ENCODE measurements at regions not wholly inside any gene's neighbourhood (a gene's known extent, or its start where the extent isn't known, plus 50 kb on each side); places are given as distances from the start of the nearest gene placed in this dataset.

DNA sequence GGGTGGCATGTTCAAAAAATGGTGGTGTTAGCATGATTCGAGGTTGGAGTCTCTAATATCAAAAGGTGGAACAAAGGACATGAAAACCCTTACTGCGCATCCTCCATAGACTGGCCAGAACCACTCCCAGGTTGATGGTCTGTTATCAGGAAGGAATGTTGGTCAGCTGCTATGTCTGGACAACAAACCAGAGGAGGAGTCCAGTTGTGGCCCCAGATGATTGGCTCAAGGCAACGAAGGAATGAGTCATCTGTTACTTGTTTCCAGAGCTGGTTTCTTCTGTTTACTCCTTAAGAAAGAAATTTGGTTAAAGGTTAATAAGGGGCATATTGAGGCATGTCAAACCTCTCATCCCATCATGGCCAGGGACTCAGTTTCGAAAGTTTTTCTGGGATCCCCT, 56.8 kb upstream of the GRIA4 start:
- DNase-seq (ENCODE audit: low read depth), result peak; percentile 3

DNA sequence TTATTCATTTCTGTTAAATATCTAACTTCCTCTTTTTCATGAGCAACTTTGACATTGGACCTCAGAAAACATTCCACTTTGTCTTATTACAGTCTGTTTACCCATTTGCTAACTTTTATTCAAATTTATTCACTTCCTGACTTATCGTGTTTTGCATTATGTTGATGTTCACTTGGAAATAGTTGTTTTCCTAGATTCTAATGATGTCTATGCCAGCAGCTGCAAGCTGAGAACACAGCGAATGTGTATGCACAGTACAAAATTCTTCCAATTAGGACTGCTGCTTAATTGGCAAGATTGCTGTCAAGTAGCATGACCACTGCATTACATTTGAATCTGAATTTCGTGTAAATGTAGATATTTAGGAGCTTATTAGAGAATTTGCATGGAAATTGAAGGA, 61.5 kb upstream of the GRIA4 start:
- DNase-seq (ENCODE audit: low read depth), result no peak

GRCh38 chr11:105538588-105538987, 71.3 kb upstream of the GRIA4 start:
- no peak for DNase-seq (ENCODE audit: low read depth)

DNA sequence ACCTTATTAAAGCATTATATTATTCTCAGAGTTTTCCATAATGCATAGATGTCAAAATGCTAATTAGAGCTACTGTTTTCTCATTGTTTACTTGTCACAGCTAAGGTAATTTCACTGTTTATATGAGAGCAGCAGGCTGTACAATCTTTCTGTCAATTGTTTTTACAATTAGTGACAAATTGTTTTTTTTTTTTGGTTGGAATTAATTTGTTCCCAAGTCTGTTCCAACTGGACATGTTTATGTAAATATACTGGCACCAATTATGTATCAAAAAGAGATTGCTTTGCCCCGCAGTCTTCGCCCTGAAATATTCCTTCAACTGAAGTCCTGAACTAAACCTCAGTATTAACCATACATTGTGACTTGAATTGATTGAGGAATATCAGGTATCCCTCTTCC, 72.3 kb upstream of the GRIA4 start:
- no peak for DNase-seq (ENCODE audit: low read depth)

DNA sequence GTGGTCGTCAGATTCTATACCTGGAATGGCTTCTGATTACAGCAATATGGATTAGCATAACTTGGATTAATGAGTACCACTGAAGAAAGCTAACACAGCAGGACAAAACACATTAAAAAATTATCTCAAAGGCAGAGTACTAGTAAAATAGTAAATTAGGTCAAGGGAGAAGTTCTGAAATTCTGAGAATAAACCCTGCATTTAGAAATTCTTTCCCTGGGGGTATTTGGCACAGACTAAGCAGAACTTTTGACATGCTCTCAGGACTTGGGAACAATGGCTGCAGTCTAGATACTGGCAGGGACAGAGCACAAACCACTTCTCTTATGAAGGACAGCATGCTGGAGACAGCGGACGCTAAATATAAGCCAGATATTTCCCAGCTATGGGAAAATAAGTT, 85.6 kb upstream of the GRIA4 start:
- DNase-seq (ENCODE audit: low read depth), result no peak

- peak; percentile 28 for DNase-seq (ENCODE audit: low read depth)
Observed at GRCh38 chr11:105520706-105521345, 89.0 kb upstream of the GRIA4 start.

GRCh38 chr11:105507496-105508254, 102.2 kb upstream of the GRIA4 start:
- no peak for DNase-seq (ENCODE audit: low read depth)

DNA sequence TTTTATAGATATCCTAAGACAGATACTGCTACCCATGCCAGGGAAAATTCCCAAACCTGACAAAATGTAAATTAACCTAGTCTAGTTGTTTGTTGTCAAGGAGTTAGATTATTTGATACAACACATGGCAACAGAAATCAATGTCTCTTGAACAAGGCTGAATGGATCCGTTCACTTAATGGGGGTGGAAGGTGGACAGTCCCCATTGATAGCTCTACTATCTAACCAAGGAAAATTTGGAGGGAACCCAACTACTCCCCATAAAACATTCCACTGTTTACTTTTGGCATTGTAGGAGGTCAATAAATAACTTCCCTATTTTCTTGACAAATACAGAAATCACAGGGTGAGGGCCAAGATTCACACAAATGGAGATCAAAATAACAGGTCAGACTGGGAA, 117.9 kb upstream of the GRIA4 start:
- DNase-seq (ENCODE audit: low read depth), result no peak

DNA sequence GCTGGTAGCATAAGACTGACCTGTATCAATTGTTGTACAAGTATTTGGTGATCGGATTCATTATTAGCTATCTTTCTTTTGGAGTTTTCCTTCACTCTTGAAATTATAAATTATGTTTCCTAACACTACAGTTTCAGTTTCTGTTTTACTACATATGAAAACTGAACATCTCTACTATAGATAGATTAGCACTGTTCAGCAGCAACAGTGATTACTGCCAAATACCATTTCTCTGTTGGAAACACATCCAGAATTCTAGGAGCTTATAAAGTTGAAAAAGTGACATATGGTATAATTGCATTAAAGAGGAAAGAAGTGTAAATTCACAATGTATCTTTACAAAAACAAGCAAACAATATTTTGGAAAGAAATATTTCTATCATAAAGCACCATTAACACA, 118.5 kb upstream of the GRIA4 start:
- DNase-seq (ENCODE audit: low read depth), result no peak

DNA sequence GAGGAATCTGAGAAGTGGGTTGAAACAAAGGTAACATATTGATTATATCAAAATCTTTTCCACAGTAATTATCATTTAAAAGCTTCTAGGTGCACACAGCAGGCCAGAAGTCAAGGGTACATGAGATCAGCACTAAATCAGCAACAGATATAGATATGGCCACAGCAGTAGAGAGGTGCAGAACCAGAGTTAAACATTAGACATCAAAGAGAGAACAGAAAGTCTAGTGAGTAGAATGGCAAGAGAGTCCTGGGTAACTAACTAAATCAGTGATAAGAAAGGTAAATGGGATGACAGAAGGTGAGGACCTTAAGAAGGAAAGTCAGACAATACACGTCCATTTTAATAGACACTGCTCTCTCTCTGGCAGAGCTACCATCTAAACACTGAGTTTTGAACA, 119.5 kb upstream of the GRIA4 start:
- DNase-seq (ENCODE audit: low read depth), result no peak

DNA sequence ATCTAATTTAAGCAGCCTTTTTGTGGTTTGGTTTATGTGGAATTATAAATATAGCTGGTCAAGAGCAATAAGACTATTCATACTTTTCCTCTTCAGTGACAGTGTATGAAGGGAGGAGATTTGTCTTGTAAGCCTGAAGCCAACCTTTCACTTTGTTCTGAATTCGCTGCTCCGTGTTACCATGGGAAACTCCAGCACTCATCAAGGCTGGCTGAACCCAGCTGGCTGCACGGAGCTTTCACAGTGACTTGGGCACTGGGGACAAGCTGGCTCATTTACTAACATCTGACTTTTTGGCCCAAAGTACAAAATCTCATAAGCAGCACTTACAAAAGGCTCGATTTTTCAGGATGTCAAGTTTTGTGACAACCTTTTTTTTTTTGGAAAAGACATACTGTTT, 120.4 kb upstream of the GRIA4 start:
- peak; percentile 17 for DNase-seq (ENCODE audit: low read depth)

DNA sequence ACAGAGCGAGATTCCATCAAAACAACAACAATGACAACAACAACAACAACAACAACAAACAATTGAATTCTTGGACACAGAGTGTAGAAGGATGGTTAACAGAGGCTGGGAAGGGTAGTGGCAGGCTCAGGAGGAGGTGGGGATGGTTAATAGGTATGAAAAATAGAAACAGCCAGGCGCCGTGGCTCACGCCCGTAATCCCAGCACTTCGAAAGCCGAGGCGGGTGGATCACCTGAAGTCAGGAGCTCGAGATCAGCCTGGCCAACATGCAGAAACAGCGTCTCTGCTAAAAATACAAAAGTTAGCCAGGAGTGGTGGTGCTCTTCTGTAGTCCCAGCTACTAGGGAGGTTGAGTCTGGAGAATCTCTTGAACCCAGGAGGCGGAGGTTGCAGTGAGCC, 122.9 kb upstream of the GRIA4 start:
- DNase-seq (ENCODE audit: low read depth), result no peak

- DNase-seq (ENCODE audit: low read depth), result no peak
Observed at GRCh38 chr11:105469931-105470330, 139.9 kb upstream of the GRIA4 start.

DNA sequence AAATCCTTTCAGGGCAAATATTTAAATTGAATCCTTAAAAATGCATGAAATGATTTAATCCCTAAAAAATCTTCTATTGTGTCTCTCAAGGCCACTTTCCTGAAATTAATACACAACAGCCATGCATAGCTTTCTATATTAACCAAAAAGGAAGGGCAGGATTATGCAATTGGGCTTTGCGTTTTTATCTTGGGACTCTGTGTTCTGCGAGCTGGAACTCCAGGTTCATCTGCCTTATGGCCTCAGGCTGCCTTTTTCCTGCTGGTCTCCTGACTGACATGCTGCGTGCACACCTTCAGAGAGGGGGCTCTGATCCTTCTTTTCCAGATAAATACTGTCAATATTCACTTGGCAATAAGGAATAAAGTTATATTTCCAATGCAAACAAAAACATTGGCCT, 141.7 kb upstream of the GRIA4 start:
- no peak for DNase-seq (ENCODE audit: low read depth)

- no peak for DNase-seq (ENCODE audit: low read depth)
Observed at GRCh38 chr11:105466582-105467228, 143.2 kb upstream of the GRIA4 start.

DNA sequence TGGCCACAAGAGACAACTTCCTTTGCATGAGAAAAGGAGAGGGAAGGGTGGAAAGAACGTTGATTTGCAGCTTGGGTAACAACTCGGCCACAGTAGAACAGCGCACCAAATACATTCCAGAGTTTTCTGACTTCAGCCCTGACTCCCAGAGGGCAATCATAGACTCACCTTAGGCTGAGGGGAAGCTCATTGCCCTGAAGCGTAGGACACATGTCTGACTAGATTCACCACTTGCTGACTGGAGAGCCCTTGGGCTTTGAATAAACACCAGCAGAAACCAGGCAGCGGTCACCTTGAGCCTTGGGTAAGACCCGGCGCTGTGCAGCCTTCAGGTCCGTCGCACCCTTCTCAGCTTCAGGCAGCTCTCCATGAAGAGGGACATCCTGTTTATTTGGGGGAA, 151.8 kb upstream of the GRIA4 start:
- no peak for DNase-seq (ENCODE audit: low read depth)

DNA sequence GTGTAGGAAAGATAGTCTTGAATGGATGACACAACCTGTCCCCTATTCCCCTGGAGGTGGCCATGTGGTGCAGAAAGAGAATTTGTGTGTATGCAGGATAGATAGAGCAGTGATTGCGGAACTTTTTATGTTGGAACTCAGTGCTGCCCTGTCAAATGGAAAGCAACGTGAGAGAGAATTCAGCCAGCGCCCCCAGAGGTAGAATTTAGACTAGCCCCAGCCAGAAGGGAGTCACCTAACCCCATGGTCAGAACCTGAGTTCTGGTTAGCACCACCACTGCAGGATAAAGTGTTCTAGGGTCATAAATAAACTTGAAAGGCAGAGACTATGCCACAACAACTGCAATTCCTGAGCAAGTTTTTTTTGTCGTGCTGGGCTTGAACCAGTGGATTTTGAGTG, 152.9 kb upstream of the GRIA4 start:
- DNase-seq (ENCODE audit: low read depth), result no peak

DNA sequence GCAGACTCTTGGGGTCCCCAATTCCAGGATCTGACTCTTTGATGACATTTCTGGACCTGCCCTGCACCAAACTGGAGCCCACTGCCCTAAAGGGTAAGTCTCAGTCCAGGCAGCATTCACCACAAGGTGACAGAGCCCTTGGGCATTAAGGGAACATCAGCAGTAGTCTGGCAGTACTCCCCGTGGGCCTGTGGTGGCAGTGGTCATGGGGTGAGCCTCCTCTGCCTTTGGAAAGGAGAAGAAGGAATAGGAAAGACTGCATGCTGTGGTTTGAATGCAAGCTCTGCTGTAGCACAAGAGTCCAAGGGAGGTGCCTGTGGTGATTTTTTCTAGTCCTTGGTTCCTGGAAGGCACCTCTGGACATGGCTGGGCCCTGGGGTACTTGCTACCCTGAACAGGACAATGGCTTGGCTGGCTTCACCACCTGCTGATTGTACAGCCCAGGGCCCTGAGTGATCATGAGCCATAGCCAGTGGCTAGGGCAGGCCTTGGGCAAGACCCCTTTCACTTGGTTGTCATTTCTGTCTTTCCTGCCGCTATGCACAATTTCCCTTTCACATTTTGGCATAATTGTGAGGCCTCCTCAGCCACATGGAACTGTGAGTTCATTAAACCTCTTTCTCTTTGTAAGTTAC, 160.7 kb upstream of the GRIA4 start:
- no peak for DNase-seq (ENCODE audit: low read depth)

DNA sequence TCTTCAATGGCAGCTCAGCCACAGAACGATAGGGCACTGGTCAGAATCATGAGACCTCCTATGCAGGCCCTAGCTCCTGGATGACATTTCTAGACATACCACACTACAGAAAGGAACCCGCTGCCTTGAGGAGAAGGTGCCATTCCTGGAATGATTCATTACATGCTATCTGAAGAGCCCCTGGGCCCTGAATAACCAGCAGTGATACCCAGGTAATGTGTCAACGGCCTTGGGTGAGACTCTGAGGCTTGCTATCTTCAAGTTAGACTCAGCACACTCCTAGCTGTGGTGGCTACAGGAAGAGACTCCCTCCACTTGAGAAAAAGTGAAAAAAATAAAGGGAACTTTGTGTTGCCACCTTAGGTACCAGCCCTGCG, 161.2 kb upstream of the GRIA4 start:
- no peak for DNase-seq (ENCODE audit: low read depth)

DNA sequence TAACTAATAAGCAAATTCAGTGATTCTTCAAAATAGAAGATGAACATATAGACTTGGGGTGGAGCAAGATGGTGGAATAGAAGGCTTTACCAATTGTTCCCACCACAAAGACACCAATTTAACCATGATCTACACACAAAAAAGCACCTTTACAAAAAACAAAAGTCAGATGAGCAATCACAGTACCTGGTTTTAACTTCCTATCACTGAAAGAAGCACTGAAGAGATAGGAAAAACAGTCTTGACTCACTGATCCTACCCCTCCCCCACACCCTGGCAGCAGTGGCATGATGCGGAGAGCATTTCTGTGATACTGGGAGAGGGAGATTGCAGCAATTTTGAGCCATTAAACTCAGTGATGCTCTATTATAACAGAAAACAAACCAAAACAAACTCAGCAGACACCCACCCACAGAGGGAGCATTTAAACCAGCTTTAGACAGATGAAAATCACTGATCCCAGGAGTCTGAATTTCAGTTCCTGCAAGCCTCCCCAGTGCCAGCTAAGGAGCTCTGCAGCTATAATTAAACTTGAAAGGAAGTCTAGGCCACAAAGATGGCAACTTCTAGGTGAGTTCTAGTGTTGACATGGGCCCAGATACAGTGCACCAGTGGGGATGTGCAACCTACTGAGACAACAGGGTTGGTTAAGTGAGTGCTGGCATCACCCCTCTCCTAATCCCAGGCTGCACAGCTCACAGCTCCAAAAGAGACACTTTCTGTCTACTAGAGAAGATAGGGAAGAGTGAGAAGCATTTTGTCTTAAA, 161.8 kb upstream of the GRIA4 start:
- DNase-seq (ENCODE audit: low read depth), result no peak

- DNase-seq (ENCODE audit: low read depth), result no peak
Observed at GRCh38 chr11:105443623-105444022, 166.2 kb upstream of the GRIA4 start.
